NCI-H2171 (cell line): ENCODE measurements at regions not wholly inside any gene's neighbourhood (a gene's known extent, or its start where the extent isn't known, plus 50 kb on each side); places are given as distances from the start of the nearest gene placed in this dataset.

ENCODE experiments used
- DNase-seq: peaks from one replicate; lab custom pipeline; 2025; lab: John Stamatoyannopoulos, UW

GRCh38 chr9:78493166-78493742 is 196.3 kb downstream of the PSAT1 start:
- DNase-seq, result no peak

GRCh38 chr9:78502566-78502965 is 205.6 kb downstream of the PSAT1 start:
- DNase-seq, result no peak

GRCh38 chr9:78505546-78505945 is 208.6 kb downstream of the PSAT1 start:
- DNase-seq, result no peak

GRCh38 chr9:78507037-78507436 is 210.1 kb downstream of the PSAT1 start:
- DNase-seq, result no peak

GRCh38 chr9:78510035-78510434 is 213.1 kb downstream of the PSAT1 start:
- no peak for DNase-seq

GRCh38 chr9:78515108-78515507 is 218.2 kb downstream of the PSAT1 start:
- DNase-seq, result no peak

- no peak for DNase-seq
These were observed 222.9 kb downstream of the PSAT1 start for GRCh38 chr9:78519786-78520185.

- no peak for DNase-seq
These were observed 224.8 kb downstream of the PSAT1 start for GRCh38 chr9:78521680-78522079.

GRCh38 chr9:78525986-78526560 is 229.1 kb downstream of the PSAT1 start:
- DNase-seq, result no peak

GRCh38 chr9:78533500-78533899 is 236.6 kb downstream of the PSAT1 start:
- DNase-seq, result no peak

- DNase-seq, result no peak
These were observed 242.3 kb downstream of the PSAT1 start for GRCh38 chr9:78539188-78539587.

- DNase-seq, result no peak
These were observed 243.0 kb downstream of the PSAT1 start for GRCh38 chr9:78539904-78540303.

GRCh38 chr9:78541868-78542443 is 245.0 kb downstream of the PSAT1 start:
- no peak for DNase-seq

- no peak for DNase-seq
These were observed 245.7 kb downstream of the PSAT1 start for GRCh38 chr9:78542491-78543181.

GRCh38 chr9:78543353-78543752 is 246.4 kb downstream of the PSAT1 start:
- DNase-seq, result no peak

- no peak for DNase-seq
These were observed 247.3 kb downstream of the PSAT1 start for GRCh38 chr9:78544230-78544629.

- DNase-seq, result no peak
These were observed 250.9 kb downstream of the PSAT1 start for GRCh38 chr9:78547831-78548230.

- DNase-seq, result no peak
These were observed 251.7 kb downstream of the PSAT1 start for GRCh38 chr9:78548670-78549069.

- DNase-seq, result no peak
These were observed 252.8 kb downstream of the PSAT1 start for GRCh38 chr9:78549711-78550110.

- no peak for DNase-seq
These were observed 255.9 kb downstream of the PSAT1 start for GRCh38 chr9:78552802-78553201.

- no peak for DNase-seq
These were observed 260.6 kb downstream of the PSAT1 start for GRCh38 chr9:78557540-78557939.

GRCh38 chr9:78559449-78559885 is 262.5 kb downstream of the PSAT1 start:
- DNase-seq, result no peak

- DNase-seq, result no peak
These were observed 265.1 kb downstream of the PSAT1 start for GRCh38 chr9:78562021-78562420.
